HG03342 (cell line): ENCODE measurements at regions not wholly inside any gene's neighbourhood (a gene's known extent, or its start where the extent isn't known, plus 50 kb on each side); places are given as distances from the start of the nearest gene placed in this dataset.

ENCODE experiments used
- ATAC-seq: cut with Tn5 transposase; IDR thresholded peaks from one replicate; pipeline ENCODE4 v1.9.1; 2021; ENCODE audit warnings: mild to moderate bottlenecking, moderate library complexity; ENCODE audit not compliant: unreplicated experiment

DNA sequence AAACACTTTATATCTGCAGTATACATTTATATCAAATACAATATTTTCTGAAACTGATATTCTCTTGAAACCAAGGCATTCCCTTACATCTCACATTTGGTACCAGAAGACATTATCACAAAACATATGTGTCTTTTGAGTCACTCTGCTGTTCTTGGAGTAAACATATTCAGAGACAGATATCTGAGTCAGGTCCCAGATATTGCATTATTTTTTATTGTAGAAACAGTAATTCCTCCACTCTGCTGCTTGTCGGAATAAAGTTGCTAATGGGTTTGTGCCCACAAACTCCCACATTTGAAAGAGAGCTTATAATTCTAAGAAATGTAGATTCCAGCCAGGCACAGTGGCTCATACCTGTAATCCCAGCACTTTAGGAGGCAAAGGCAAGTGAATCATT, 261.1 kb upstream of the DAPK1 start:
- ATAC-seq = no peak

DNA sequence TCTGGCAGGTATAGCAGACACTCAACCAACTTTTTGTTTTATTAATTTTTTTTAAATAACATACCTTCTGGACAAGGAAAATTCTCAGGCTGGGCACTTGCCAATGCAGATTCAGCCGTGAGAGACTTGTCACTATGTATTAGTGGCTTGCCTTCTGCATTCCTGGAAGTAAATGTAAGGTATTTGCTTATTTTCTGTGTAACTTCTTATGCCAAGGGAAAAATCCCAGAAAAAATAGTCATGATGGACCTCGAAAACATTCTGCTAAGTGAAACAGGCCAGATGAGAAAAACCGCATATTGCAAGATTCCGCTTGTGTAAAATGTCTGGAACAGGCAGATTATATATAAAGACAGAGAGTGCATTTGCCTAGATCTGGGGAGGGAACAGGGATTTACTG, 260.3 kb upstream of the DAPK1 start:
- ATAC-seq = no peak

DNA sequence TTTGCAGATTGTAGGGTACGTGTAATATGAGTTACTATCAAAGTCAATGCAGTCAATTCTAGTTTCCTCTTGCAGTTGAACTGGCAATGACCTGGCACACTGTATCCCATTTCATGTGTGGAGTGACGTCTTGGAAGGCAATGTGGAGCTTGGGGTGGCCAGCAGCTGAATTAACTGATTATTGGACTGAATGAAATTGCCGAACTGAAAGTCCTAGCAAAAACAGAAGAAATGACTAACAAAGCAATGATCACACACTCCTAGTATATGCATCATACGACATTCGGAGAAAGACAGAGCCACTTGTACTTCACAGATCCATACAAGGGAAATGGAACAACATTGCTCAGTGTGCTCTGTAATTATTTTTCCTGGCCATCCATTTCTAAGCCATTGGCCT, 259.1 kb upstream of the DAPK1 start:
- no peak for ATAC-seq

DNA sequence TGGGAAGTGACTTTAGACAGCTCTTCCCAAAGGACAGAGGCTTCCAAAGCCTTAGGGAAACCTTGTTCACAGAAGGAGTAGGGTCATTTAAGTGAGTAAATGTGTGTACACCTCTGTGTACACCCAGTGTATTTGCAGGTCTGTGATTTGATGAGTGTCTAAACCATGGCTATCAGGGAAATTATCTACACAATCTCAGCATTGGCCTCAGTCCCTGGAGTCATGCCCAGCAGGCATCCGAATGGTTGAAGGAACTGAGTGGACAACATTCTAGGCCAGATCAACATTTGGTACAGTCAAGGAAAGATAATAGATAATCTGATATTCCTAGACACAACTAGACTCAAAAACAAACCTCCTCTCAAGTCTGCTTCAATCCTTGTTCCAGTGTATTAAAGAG, 258.4 kb upstream of the DAPK1 start:
- ATAC-seq = no peak

DNA sequence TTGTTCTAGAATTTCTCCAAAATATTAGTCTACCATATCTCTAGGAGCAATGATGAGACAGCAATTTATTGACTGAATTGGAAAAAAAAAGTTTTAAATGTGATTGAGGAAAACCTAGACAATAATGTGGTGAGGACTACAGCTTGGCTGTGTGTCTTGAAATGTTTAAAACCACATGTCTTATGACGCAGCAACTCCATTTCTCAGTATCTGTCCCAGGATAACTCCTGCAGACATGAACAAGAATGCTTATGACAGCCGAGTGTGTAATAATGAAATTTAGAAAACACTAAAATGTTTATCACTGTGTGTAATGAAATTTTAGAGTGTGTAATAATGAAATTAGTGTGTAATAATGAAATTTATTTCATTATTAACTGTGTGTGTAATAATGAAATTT, 254.1 kb upstream of the DAPK1 start:
- ATAC-seq = no peak

DNA sequence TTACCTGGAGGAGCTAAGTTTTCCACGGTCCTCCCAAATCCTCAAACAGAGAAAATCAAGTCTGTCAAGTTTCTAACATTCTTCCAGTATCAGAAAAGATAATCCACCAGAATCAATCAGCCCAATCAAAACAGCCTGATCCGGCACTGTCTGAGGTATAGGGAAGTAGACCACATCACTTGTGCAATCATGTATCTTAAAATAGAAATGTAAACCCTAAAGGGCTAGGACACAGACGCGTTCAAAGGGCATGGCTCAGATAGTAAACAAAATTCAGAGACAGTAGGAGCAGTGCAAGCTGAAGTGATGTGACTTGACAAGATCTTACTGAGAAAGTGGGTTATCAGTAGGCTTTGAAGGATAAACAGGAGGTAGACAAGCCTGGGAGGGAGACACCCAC, 252.4 kb upstream of the DAPK1 start:
- no peak for ATAC-seq

DNA sequence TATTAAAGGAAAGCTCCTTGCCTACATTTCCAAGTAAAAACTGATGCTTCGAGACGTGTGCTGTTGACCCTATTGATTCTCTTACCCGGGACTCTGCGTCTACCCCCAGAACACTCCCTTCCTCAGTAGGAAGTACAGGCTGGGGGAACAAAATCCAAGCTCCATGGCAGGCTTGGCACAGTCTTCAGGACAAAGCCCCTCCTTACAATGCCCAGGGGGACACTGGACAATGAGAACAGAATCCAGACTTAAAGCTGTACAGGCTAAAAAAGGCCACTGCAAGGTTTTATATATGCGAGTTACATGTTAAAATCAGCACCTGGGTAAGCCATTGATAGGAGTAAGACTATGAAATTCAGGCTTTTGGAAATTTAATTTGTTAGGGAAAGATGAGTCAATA, 250.6 kb upstream of the DAPK1 start:
- ATAC-seq = no peak

DNA sequence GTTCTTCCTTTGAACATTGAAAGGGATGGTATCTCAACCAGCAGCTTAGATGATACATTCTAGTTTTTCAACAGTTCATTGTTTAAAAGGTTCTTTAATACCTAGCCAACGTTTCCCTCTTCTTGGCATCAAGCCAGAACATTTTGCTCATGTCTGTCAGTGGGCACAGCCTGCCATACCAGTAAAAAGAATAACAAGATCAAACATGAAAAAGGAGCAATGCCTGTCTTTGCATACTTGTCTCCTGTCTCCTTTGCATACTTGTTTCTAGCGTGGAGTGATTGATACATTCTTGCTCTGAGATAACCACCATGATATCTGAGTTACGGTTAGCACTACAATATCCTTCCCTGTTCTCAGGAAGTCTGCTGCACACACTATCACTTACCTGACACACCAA, 248.6 kb upstream of the DAPK1 start:
- ATAC-seq = no peak

DNA sequence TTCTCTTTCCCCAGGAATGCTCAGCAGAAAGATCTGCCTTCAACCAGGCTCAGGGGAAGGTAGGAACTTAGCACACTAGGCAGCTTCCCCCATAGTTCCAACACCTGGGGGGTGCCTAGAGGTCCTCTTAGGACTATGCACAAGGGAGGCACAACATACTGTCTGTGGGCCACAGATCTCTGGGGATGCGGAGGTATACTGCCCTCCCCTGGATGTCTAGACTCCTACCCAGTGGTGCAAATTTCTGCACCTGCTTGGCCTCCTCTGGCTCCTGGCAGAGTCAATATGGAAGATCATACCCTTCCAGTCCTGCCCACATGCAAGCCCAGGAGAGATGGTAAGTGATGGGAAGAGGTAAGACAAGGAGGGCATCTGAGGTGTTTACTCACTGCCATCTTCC, 247.5 kb upstream of the DAPK1 start:
- ATAC-seq = no peak

DNA sequence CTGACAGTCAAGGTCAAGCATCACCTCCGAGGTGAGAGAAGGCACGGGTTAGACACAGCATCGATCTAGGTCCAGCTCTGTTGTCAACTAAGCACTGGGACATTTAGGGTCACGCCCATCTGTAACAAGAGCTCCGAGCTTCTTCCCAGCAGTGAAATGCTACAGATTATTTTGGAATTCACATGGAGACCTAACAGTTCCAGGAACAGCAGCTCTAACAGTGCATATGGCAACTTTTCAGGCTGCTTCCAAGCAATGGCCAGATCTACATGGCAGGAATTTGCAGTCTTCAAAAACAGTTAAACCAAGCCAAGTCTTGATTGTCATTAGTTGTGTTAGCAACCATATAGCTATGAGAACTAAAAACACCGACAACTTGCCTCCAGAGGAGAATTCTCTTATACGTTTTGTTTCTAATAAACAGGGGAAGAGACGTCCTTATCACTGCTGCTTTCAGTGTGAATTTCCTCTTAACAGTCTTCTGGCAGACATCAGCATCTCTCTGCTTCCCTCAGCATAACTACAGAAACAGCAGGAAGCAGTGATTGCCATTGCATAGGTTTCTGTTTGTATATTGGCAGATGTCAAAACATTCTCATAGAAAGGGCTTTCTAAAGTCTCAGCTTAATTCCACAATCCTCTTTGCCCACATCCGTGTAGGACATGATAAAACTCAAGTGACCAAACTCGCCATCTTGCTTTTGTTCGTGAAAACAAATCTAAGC, 242.1 kb upstream of the DAPK1 start:
- no peak for ATAC-seq

DNA sequence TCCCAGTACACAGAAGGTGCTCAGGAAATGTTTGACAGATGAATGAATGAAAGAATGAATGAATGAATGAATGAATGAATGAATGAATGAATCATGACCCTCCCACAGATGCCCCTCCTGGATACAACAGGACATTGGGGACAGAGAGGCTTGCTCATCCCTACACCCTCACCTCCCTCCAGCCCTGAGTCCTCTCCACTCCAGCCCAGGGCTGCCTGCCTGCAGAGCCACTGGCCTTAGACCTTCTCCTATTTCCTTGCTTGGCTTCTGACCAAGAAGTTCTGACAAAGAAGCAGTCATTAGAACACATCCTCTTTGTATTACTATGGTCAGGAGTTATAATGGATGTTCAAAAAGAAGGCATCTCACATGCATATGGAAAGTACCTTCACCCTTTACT, 240.7 kb upstream of the DAPK1 start:
- ATAC-seq = no peak

DNA sequence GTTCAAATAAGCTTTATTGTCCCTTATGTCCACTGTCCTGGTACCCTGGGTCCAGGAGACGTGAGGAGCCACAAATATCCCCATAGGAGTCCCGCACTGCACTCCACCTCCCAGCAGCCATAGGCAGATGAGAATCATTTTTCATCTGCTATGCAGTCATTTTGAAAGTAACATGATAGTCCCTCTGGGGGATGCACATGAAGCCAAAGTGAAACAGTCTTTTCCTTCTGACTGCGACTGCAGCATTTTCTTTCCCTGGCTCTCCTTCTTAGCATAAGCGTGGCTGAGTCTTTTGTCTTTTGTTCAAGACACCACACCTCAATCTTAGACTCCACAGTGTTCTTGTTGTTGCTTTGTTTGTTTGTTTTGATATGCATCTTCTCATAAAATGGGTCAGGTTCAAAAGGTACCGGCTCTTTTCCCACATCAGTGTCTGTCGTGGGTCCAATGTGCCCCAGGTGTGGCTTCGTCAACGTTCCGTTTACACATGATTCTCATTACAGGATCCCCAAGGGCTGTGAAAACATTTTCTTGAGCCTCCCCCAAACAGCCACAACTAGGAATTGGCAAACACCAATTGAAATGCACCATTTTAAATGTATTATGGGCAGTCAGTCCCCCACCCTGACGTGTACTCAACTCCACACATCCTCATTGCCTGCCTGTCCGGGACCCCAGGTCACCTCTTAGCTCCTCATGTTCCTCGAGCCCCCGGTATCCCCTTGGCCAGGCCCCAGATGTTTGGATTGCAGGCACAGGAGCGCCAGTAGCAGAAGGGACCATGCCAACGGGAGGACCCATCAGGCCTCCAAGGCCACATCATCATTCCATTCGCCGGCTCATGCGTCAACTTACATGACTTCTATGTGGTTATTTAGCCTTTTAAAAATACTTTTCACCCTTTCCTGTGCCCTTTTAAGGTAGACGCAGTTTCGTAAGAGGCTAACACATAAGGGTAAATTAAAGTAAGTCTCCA, 237.8 kb upstream of the DAPK1 start:
- ATAC-seq = no peak

DNA sequence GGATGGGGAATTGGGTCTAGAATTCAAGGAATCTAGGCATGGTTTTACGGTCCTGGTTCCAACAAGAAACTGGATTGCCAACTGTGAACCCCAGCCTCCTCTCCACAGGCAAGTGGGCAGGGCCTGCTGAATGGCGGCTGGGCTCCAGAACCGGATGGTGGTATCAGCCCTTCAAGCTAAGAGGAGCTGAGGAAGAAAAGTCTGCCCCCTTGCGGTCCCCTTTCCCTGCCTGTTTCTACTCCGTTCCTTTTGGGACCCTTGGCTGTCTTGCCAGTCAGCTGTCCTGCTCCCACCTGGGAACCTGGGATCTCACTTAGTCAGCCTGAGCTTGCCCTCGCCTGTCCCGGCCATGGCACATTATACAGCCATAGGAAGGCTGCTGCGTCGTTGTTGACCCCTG, 234.4 kb upstream of the DAPK1 start:
- ATAC-seq = no peak

DNA sequence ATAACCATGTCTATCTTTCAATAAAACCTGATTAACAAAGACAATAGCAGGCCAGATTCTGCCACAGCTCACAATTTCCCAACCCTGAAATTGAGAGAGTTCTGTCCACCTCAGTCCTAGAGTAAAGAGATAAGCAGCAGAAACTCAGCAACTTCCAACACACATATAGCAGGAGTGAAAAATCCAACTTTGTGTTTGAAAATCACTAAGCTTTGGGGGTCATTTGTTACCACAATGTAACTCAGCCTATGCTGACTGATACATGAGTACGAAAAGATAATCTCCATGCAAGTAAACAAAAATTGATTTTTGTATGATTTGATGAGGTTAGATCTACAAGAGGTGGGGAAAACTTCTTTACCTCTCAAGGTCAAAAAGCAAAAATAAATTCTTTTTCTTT, 231.0 kb upstream of the DAPK1 start:
- ATAC-seq = no peak

DNA sequence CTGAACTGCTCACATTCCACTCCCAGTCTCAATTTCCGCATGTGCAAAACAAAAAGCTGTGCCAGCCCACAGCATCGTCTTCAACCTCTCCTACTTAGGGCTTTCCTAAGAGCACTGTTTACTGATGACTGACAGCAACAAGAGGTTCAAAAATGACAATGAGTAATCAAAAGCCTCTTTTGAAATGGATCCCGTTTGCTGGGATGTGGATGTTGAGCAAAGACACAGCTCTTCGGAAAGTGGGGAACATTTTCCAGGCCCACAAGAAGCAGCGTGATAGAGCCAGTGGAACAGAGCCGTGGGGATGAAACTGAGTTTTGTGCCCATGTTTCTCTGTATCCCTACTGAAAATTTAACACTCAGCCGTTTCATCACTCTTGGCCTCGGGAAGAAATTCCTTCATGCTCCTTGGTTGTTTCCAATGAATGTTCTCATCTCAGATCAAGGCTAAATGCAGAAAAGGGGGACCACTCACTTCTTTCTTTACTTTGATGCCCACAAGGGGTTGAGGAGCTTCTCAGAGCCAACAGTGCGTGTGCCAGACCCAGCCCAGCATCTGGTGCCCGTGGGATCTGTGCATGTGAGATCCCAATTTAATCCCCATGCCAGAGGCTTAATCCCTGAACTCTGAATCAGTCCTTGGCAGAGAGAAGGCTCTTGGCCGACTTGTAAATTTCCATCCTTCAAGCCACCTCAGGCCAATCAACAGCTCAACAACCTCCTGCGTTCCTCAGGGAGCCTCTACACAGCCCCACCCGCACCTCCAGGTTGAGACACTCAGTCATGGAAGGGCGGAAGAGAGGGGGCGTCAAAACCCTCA, 230.2 kb upstream of the DAPK1 start:
- no peak for ATAC-seq

DNA sequence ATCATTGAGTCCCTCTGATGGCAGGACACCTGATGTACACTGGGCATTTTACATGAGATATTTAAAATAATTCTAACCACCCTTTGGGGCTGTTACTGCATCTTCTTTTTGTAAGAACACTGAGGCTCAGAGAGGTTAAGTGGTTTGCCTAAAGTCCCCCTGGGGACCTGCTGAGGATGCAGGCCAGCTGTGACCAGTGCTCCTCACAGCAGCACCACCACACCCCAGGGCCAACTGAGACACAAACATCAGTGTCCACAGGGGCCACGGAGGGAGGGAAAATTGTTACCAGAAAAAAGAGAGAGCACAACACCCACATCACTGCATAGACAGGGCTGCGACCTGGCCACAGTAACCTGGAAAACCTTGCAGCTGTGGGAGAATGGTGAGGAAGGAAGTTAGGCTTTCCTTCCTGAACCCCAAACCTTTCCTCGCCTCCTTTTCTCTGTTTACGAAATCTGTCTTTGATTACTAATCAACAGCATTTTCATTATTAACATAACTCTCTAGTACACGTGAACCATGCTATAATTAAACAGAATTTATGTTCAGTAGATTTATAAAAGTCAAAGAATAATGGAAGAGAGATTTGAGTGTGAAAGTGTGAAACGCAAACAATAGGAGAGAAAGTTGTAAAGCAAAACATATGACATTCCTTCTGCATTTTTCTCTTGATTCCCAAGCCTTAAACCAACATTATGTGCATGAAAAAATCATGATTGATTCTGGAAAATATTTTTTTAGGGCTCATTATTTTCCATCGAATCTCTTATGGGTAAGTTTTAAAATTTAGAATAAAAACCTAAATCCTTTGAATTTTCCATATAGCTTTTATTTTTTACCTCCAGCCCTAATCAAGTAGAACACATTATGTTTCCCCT, 228.1 kb upstream of the DAPK1 start:
- ATAC-seq = no peak

DNA sequence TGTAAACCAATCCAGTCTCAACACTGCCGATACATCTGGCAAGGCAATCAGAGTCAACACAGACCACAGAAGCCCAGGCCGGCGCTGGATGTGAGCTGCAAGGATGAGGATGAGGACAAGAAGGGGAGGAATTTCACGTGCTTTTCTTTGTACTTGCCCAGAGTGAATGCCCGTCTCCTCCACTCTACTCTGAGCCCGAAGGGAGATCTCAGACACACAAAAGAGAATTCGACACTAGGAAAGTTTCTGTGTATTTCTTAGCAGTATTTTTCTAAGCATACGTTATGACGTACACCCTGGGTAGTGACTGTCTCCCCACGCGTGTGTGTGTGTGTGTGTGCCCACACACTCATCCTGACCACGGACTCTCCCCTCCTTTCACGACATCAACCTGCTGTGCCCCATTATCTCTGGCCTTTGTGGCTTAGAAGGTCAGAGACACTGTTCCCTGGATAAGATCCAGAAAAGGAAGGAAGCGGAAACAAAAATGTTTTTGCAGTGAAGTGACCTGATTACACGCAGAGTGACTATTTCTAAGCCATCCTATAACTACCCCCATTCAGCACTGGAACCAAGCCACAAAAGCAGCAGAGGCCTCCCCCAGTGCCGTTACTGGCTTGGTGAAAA, 227.3 kb upstream of the DAPK1 start:
- no peak for ATAC-seq

DNA sequence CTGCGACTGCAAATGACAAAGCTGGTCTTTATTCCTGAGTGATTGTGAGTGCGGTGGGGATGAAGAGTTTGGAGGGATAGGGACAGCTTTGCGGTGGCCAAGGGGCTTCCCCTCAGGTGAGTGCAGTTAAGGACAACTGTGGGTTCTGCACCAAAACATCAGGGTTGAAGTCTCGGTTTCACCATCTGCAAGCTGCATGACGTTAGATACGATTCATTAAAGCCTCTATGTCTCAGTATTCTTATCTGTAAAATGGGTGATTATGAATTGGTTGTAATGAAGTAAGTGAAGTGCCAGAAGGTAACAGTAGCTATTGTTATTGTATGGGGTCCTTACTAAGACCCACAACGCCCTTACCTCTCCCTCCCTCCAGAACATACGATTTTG, 226.8 kb upstream of the DAPK1 start:
- ATAC-seq = no peak

DNA sequence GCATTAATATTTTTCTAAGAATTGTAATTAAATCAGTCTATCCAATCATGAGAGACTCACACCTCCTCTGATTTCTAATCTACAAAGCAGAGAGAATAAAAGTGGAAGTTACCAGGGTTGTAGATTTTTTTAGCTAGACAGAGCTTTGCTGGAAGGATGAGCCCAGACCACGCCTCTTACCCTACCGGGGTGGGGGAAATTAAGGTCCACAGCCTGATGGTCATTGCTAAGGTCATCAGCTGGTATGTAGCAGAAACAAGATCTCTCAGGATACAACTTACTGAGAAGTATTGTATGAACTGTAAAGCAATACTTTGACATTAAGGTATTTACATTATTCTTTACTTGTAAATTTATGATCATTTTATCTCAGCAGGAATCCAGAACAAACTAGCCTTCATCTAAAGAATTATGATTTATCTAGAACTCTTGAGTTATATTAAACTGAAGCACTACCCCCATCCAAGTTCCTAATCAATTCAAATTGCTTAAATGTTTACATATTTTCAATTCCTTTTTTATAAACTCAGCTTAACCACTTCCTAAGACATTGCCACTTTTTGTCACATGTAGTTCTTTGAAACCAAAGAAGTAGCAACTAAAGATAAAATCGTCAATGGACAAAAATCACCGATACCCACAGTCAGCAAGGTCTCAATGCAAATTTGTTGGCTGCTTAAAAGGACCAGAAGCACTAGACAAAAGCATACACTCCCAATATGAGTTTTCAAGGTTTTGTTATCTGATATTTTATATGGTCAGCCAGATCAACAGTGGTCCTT, 225.8 kb upstream of the DAPK1 start:
- no peak for ATAC-seq
